ENCODE measurements at regions not wholly inside any gene's neighbourhood (a gene's known extent, or its start where the extent isn't known, plus 50 kb on each side); places are given as distances from the start of the nearest gene placed in this dataset.

DNA sequence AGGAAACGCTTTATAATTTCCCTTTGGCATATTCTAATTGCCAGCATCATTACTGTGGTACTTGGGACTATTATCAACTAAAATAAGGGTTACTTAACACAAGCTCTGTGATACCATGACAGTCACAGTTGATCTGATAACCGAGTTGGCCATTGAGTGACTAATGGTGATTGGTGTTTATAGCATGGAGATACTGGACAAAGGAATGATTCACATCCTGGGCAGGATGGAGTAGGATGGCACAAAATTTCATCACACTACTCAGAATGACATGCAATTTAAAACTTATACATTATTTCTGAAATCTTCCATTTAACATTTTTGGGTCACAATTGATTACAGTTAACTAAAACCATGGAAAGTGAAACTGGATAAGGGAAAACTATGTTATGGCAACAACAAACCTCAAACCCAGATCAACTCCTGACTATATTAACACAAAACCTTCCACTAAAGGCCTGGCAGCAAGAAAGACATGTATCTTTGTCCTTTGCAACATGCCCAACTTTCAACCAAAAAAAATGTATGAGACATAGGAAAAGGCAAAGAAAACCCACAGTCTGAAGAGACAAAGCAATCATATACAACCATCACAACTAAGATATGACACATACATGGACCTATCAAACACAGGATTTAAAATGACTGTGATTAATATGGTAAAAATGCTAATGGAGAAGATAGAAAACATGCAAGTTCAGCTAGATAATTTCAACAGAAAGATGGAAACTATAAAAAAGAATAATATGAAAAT, 208.5 kb upstream of the NRP1 start:
- TF ChIP-seq, protein P1, sequence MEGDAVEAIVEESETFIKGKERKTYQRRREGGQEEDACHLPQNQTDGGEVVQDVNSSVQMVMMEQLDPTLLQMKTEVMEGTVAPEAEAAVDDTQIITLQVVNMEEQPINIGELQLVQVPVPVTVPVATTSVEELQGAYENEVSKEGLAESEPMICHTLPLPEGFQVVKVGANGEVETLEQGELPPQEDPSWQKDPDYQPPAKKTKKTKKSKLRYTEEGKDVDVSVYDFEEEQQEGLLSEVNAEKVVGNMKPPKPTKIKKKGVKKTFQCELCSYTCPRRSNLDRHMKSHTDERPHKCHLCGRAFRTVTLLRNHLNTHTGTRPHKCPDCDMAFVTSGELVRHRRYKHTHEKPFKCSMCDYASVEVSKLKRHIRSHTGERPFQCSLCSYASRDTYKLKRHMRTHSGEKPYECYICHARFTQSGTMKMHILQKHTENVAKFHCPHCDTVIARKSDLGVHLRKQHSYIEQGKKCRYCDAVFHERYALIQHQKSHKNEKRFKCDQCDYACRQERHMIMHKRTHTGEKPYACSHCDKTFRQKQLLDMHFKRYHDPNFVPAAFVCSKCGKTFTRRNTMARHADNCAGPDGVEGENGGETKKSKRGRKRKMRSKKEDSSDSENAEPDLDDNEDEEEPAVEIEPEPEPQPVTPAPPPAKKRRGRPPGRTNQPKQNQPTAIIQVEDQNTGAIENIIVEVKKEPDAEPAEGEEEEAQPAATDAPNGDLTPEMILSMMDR (IDR thresholded peaks at IDR 0.05) = no peak
- no peak for TF ChIP-seq POLR2A (IDR thresholded peaks at IDR 0.05)

All from uterus (tissue), 2 donors.